Esophagus squamous epithelium (tissue), 5 donors: ENCODE measurements at regions not wholly inside any gene's neighbourhood (a gene's known extent, or its start where the extent isn't known, plus 50 kb on each side); places are given as distances from the start of the nearest gene placed in this dataset.

ENCODE experiments used
- DNase-seq: peaks from one replicate; lab custom pipeline; 2025; lab: John Stamatoyannopoulos, UW
- H3K27ac ChIP-seq, 4 donors: fragments of 200-600 bp; sonication (generic); one replicate each; pipeline ENCODE4 v1.5.1; 2016 to 2019; ENCODE audit warnings: mild to moderate bottlenecking in 1 of 4
- H3K27me3 ChIP-seq, 4 donors: fragments of 200-600 bp; sonication (generic); 1 replicate in 3 of 4; 2 replicates in 1 of 4; pipeline versions ENCODE4 v1.5.1 to v1.6.0; 2017 to 2021; ENCODE audit warnings: antibody characterized with exemption in 1 of 4
- H3K36me3 ChIP-seq, 3 donors: fragments of 200-600 bp; sonication (generic); one replicate each; pipeline ENCODE4 v1.5.1; 2016 to 2019
- H3K4me1 ChIP-seq, 3 donors: fragments of 200-600 bp; sonication (generic); one replicate each; pipeline ENCODE4 v1.5.1; 2017 to 2019
- H3K4me3 ChIP-seq, 4 donors: fragments of 200-600 bp; sonication (generic); 1 replicate in 3 of 4; 2 replicates in 1 of 4; pipeline ENCODE4 v1.5.1; 2016 to 2019; ENCODE audit warnings: mild to moderate bottlenecking in 2 of 4, moderate library complexity in 1 of 4
- H3K9me3 ChIP-seq, 3 donors: fragments of 200-600 bp; sonication (generic); one replicate each; pipeline ENCODE4 v1.5.1; 2016 to 2019
- POLR2A ChIP-seq, 4 donors: fragments of 450-650 bp; IDR thresholded peaks; one replicate each; pipeline ENCODE4 v1.6.1; 2017; ENCODE audit warnings: antibody characterized with exemption in 4 of 4, mild to moderate bottlenecking in 4 of 4, moderate library complexity in 3 of 4
- WGBS, 2 donors: methylation state at CpG; one replicate each; pipeline ENCODE4 v1.1.5; 2018; 5-methylcytosine and 5-hydroxymethylcytosine counted together
- intact Hi-C: fragments of 100-400 bp; cut with DNase I; formaldehyde crosslinking; loops from one replicate; pipeline ENCODE4 v1.15.0; 2022
- TF ChIP-seq, protein P1 (sequence below), 6 experiments: fragments of 450-650 bp in 4 of 6; fragments of 200-600 bp in 2 of 6; sonication (generic) in 2 of 6; IDR thresholded peaks; one replicate each; pipeline ENCODE4 v1.5.1; 2016 to 2019; ENCODE audit warnings: antibody characterized with exemption in 6 of 6, mild to moderate bottlenecking in 4 of 6, moderate library complexity in 4 of 6
- donor health status: DM: yes; HTN: yes; CAD: no.

- Histone ChIP-seq H3K27ac (no peak overlapping the region), H3K4me1 (peaks cover 0 to 4% (median 0%) of the 10 kb centered on the region in 3 donors), H3K27me3 (no peaks in the 10 kb centered on the region), H3K4me3 (no peak overlapping the region), H3K9me3 (no peaks in the 10 kb centered on the region), H3K36me3 (no peaks in the 10 kb centered on the region)
- intact Hi-C loops = no loop called here
- no peak for DNase-seq
- TF ChIP-seq, protein P1, sequence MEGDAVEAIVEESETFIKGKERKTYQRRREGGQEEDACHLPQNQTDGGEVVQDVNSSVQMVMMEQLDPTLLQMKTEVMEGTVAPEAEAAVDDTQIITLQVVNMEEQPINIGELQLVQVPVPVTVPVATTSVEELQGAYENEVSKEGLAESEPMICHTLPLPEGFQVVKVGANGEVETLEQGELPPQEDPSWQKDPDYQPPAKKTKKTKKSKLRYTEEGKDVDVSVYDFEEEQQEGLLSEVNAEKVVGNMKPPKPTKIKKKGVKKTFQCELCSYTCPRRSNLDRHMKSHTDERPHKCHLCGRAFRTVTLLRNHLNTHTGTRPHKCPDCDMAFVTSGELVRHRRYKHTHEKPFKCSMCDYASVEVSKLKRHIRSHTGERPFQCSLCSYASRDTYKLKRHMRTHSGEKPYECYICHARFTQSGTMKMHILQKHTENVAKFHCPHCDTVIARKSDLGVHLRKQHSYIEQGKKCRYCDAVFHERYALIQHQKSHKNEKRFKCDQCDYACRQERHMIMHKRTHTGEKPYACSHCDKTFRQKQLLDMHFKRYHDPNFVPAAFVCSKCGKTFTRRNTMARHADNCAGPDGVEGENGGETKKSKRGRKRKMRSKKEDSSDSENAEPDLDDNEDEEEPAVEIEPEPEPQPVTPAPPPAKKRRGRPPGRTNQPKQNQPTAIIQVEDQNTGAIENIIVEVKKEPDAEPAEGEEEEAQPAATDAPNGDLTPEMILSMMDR (IDR thresholded peaks at IDR 0.05) = no peak
- TF ChIP-seq POLR2A (IDR thresholded peaks at IDR 0.05) = no peak
- WGBS, 2 donors = 85% methylated on average over 12 of the region's 21 CpGs; no CpG with 5 or more reads in 1 of the 2 donors
These were observed 98.9 kb upstream of the KCNK1 start for GRCh38 chr1:233514946-233515391.

DNA sequence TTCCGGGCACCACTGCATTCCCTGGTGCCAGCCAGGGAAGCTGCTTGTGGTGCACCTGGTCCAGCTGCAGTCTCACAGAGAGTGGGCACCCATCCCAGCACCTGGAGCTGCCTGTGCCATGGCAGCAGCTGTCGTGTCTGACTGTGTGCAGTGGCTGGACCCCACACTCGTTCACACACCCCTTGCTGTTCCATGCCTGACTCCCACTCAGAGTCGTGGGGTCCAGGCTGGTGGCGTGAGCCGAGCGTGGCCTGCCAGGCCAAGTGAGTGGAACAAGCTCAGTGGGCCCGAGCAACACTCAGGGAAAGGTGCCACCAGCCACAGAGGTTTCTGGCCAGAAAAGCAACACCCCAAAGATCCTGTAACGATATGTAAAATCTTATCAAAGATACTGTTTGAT is 97.2 kb upstream of the KCNK1 start:
- intact Hi-C loops = no loop called here
- TF ChIP-seq, protein P1 (IDR thresholded peaks at IDR 0.05) = no peak
- no peak for TF ChIP-seq POLR2A (IDR thresholded peaks at IDR 0.05)
- 50 to 72% methylated on average over 2 to 7 of the region's 9 CpGs for WGBS, 2 donors

DNA sequence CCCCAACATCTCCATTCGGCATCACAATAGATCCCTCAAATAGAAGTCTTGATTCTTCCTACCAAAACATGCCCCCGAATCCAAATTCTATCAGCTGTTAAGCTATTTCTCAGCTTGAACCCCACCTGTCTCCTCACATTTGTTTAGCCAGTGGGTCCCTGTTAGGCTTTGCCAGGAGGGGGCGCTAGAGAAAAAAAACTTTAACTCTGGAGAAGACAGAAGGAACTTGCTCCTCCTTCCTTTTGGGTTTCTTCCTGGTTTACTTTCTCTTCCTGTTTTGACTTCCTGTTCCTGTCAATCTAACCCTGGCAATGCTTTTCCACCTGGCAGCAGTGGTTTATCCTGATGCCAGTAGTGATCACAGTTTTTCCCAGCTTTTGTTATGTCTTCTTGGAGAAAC is 95.6 kb upstream of the KCNK1 start:
- Histone ChIP-seq H3K27me3 (no peaks in the 10 kb centered on the region), H3K4me3 (no peak overlapping the region), H3K9me3 (no peaks in the 10 kb centered on the region), H3K27ac (peak overlapping the region in 1 of 4 donors; percentile 11), H3K36me3 (no peaks in the 10 kb centered on the region), H3K4me1 (peaks cover 2 to 20% (median 6%) of the 10 kb centered on the region in 3 donors)
- WGBS, 2 donors = 47 to 58% methylated on average over 3 of the region's 3 CpGs
- DNase-seq = no peak
- intact Hi-C loops = no loop called here
- TF ChIP-seq POLR2A (IDR thresholded peaks at IDR 0.05) = no peak
- TF ChIP-seq, protein P1 (IDR thresholded peaks at IDR 0.05) = peak in 5 of 6 experiments; percentile 35 to 81 (median 53)

More for the DNA sequence above, 97.2 kb upstream of the KCNK1 start:
- Histone ChIP-seq H3K4me3 (no peak overlapping the region), H3K27me3 (no peaks in the 10 kb centered on the region), H3K9me3 (no peaks in the 10 kb centered on the region), H3K4me1 (peaks cover 2 to 20% (median 6%) of the 10 kb centered on the region in 3 donors), H3K27ac (no peak overlapping the region), H3K36me3 (no peaks in the 10 kb centered on the region)
- no peak for DNase-seq

GRCh38 chr1:233520261-233521191 is 93.4 kb upstream of the KCNK1 start:
- Histone ChIP-seq H3K27ac (peak overlapping the region in 3 of 4 donors; percentile 50 to 80 (median 76)), H3K4me3 (no peak overlapping the region), H3K36me3 (no peaks in the 10 kb centered on the region), H3K4me1 (peaks cover 2 to 20% (median 6%) of the 10 kb centered on the region in 3 donors), H3K27me3 (no peaks in the 10 kb centered on the region), H3K9me3 (no peaks in the 10 kb centered on the region)
- TF ChIP-seq POLR2A (IDR thresholded peaks at IDR 0.05) = peak in 1 of 4 donors; percentile 25
- TF ChIP-seq, protein P1 (IDR thresholded peaks at IDR 0.05) = no peak
- DNase-seq = no peak
- WGBS, 2 donors = 47 to 57% methylated on average over 8 of the region's 8 CpGs
- intact Hi-C loops = no loop called here

- Histone ChIP-seq H3K4me3 (no peak overlapping the region), H3K27ac (no peak overlapping the region), H3K4me1 (peaks cover 2 to 20% (median 6%) of the 10 kb centered on the region in 3 donors), H3K9me3 (no peaks in the 10 kb centered on the region), H3K36me3 (no peaks in the 10 kb centered on the region), H3K27me3 (no peaks in the 10 kb centered on the region)
- intact Hi-C loops = no loop called here
- 12 to 18% methylated on average over 2 of the region's 2 CpGs for WGBS, 2 donors
- TF ChIP-seq, protein P1 (IDR thresholded peaks at IDR 0.05) = no peak
- no peak for TF ChIP-seq POLR2A (IDR thresholded peaks at IDR 0.05)
- no peak for DNase-seq
These were observed 90.9 kb upstream of the KCNK1 start for GRCh38 chr1:233523047-233523446.
